Glomerular visceral epithelial cell (primary cell): ENCODE measurements at regions not wholly inside any gene's neighbourhood (a gene's known extent, or its start where the extent isn't known, plus 50 kb on each side); places are given as distances from the start of the nearest gene placed in this dataset.

Source experiments
- DNase-seq: peaks from one replicate; pipeline ENCODE4 v3.0.0-alpha.2; 2016; ENCODE audit errors: extremely low spot score

DNA sequence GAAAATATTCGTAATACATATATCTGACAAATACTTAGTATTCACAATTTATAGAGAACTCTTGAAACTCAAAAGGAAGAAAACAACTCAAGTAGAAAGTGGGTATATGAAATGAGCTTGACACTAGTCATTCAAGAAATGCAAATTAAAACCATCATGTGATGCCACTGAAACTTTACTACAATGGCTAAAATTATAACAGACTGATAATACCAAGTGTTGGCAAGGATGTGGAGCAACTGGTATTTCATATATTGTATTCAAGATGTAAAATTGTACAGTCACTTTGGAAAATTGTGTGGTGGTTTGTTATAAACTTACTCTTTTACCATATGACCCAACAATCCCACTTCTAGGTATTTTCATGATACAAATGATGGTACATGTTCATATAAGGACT is 68.7 kb upstream of the AGTR1 start:
- DNase-seq = no peak

GRCh38 chr3:148631124-148631903 is 66.4 kb upstream of the AGTR1 start:
- no peak for DNase-seq

- no peak for DNase-seq
These were observed 56.0 kb upstream of the AGTR1 start for GRCh38 chr3:148641722-148642121.

DNA sequence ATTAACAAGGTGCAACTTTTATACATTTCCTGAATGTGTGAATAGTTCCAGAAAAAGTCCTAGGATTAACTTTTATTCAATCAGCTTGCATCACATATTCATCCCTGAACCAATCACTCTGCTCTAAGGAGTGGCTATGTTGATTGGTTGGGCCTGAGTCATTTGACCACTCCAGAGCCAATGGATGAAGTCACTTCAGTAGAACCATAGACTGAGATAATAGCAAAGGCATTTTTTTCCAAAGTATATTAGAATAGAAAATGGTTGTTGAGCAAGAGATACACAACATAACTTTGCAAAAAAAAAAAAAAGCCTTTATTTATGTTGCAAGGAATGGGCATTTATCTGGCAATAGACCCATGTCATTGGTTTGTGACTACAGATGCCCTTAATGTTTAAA is 55.5 kb upstream of the AGTR1 start:
- DNase-seq = no peak

DNA sequence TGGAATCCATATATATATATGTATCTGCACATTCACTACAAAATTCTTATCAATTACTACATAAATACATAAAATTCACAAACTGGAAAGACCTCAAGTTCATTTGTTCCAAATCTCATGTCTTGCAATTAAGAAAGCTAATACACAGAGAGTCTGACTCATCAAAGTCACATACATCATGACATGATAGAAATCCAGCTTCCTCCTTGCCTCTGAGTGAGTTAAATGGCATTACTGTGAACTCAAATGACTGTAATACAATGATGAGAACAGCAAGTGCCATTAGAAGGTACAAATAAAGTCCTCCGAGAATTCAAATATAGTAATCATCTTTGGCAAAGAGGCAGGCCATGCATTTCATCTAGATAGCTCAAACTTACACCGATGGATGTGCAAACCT is 55.1 kb upstream of the AGTR1 start:
- DNase-seq = no peak

GRCh38 chr3:148643389-148643840 is 54.3 kb upstream of the AGTR1 start:
- DNase-seq = no peak

GRCh38 chr3:148646126-148646665 is 51.5 kb upstream of the AGTR1 start:
- DNase-seq = no peak
